ENCODE measurements at regions not wholly inside any gene's neighbourhood (a gene's known extent, or its start where the extent isn't known, plus 50 kb on each side); places are given as distances from the start of the nearest gene placed in this dataset.
A peak's percentile ranks its signal among the peaks of the same experiment; 100 is the strongest.

GRCh38 chr17:77544347-77545110, 403.8 kb downstream of the SEC14L1 start:
- TF ChIP-seq CTCF (conservative IDR thresholded peaks at IDR 0.05), result no peak
- Mint-ChIP-seq H3K4me1 (ENCODE audit: unreplicated experiment) (peaks cover 26% of the 10 kb centered on the region), H3K9me3 (no peaks in the 10 kb centered on the region), H3K36me3 (no peaks in the 10 kb centered on the region), H3K27me3 (peaks cover 22% of the 10 kb centered on the region), H3K4me3 (no peak overlapping the region), H3K27ac (no peak overlapping the region)
- no peak for DNase-seq (ENCODE audit: extremely low spot score, unreplicated experiment)

- H3K9me3 Mint-ChIP-seq, result no peaks in the 10 kb centered on the region
- no peak for DNase-seq (ENCODE audit: extremely low spot score, unreplicated experiment)
- TF ChIP-seq CTCF (conservative IDR thresholded peaks at IDR 0.05), result peak; percentile 58
- H3K4me3 Mint-ChIP-seq, result no peak overlapping the region
- H3K4me1 Mint-ChIP-seq (ENCODE audit: unreplicated experiment), result peaks cover 31% of the 10 kb centered on the region
- H3K27ac Mint-ChIP-seq, result peak overlapping the region; percentile 26
- H3K36me3 Mint-ChIP-seq, result no peaks in the 10 kb centered on the region
- peaks cover 10% of the 10 kb centered on the region for H3K27me3 Mint-ChIP-seq
These were observed 406.0 kb downstream of the SEC14L1 start for GRCh38 chr17:77546772-77547241.

GRCh38 chr17:77548967-77549366, 408.2 kb downstream of the SEC14L1 start:
- Mint-ChIP-seq H3K27ac (no peak overlapping the region), H3K4me3 (no peak overlapping the region), H3K27me3 (peaks cover 7% of the 10 kb centered on the region), H3K4me1 (ENCODE audit: unreplicated experiment) (peaks cover 18% of the 10 kb centered on the region), H3K9me3 (no peaks in the 10 kb centered on the region), H3K36me3 (no peaks in the 10 kb centered on the region)
- no peak for TF ChIP-seq CTCF (conservative IDR thresholded peaks at IDR 0.05)
- no peak for DNase-seq (ENCODE audit: extremely low spot score, unreplicated experiment)

GRCh38 chr17:77549726-77550366, 408.7 kb upstream of the TNRC6C start:
- Mint-ChIP-seq H3K27me3 (peaks cover 3% of the 10 kb centered on the region), H3K4me1 (ENCODE audit: unreplicated experiment) (peaks cover 9% of the 10 kb centered on the region), H3K36me3 (no peaks in the 10 kb centered on the region), H3K27ac (no peak overlapping the region), H3K4me3 (no peak overlapping the region), H3K9me3 (no peaks in the 10 kb centered on the region)
- no peak for TF ChIP-seq CTCF (conservative IDR thresholded peaks at IDR 0.05)
- DNase-seq (ENCODE audit: extremely low spot score, unreplicated experiment), result no peak

- no peaks in the 10 kb centered on the region for H3K36me3 Mint-ChIP-seq
- no peak overlapping the region for H3K27ac Mint-ChIP-seq
- no peaks in the 10 kb centered on the region for H3K9me3 Mint-ChIP-seq
- peaks cover 23% of the 10 kb centered on the region for H3K4me1 Mint-ChIP-seq (ENCODE audit: unreplicated experiment)
- H3K4me3 Mint-ChIP-seq, result no peak overlapping the region
- TF ChIP-seq CTCF (conservative IDR thresholded peaks at IDR 0.05), result no peak
- H3K27me3 Mint-ChIP-seq, result peaks cover 17% of the 10 kb centered on the region
- no peak for DNase-seq (ENCODE audit: extremely low spot score, unreplicated experiment)
These were observed 404.9 kb upstream of the TNRC6C start for GRCh38 chr17:77553459-77554066.
